ENCODE measurements at regions not wholly inside any gene's neighbourhood (a gene's known extent, or its start where the extent isn't known, plus 50 kb on each side); places are given as distances from the start of the nearest gene placed in this dataset.
A peak's percentile ranks its signal among the peaks of the same experiment; 100 is the strongest.
"Not testable (repeated sequence)": the region's sequence is repeated elsewhere in the genome, so short reads cannot be mapped to it uniquely, and the experiment has no call there.

DNA sequence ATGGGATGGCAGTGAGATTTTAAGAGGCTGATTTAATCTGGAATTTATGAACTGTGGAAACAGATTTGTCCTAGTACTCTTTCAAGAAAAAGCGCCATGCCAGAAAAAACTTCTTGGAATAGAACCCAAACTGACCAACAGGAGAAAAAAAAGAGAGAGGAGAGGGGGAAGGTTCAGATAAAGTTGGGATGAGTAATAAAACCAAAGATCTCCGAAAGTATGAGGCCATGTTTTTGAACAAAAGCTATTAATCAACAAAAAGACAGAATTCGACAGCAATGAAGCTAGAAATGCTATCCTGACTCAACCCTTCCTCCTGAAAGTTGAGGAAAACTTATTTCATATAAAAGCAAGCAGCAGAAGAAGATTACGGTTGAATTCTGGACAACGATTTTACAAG, 135.5 kb downstream of the CEMIP2 start:
- no peak for DNase-seq

DNA sequence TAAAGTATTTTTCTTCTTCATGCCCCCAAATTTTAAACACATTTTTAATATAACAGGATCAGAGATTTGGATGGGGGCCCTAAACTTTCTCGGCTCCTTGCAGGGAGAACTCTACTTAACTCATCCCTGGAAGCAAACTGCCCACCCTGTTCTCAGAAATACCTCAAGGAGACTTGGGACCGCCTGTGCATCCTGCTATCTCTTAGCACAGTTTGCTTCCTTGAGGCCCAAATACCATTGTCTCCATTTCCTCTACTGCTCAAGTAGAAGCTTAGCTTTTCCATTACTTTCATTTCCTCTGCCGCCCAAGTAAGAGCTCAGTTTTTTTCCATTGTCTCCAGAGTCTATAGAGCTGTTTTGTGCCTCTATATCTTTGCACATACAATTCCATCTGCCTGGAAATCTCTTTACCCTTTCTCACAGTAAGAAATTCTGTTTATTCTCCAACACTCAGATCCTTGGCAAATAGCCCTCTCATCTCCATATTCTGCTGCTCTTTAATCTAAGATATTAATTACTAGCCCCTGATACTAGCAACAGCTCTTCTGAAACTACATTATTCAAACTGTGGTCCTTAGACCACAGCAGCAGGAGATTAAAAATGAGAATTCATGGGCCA, 137.8 kb downstream of the CEMIP2 start:
- no peak for DNase-seq

DNA sequence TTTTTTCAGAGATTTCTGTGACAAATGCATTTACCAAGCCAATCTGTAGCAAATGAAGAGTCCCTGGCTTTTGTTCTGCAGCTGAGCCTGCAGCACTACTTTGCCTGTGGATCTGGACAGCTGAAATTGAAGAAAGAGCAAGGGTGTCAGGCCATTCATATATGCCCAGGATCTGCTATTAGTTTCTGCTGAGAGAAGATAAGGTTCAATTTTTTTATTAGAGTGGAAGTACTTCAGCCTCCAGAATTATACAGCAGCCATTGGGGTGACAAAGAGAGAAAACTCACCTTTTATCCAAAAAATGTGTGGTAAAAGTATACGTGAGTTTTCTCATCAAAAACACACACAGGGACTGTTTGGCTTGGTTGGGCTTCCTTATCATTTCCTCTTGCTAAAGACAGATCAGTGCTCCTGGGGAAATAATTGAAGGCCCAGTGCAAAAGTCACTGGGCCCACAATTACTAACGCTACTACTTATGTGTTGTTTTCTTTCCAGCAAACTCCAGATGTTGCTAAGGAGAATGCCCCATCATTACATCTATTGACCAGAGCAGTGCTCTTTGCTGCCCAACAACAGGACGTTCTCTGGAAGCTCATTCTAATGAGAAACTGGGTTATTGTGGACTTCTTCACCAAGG, 138.6 kb downstream of the CEMIP2 start:
- DNase-seq, result no peak

DNA sequence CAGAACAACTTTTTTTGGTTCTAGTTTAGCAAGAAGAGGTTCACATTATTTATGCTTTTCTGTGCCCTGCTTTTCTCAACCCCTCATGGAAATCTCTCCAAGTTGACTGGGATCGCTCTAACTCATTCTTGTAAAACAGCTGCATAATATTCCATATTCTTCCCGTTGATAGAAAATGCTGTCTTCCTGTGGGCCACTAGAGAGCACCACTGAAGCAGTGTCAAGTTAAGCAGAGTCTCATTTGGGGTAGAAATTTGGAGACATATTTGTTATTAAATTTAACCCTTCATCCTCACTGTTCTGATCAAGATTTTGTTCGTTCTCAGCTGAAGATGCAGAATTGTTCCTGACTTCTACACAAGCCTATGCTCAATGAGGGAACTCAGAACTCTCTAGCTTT, 140.1 kb downstream of the CEMIP2 start:
- DNase-seq, result no peak

DNA sequence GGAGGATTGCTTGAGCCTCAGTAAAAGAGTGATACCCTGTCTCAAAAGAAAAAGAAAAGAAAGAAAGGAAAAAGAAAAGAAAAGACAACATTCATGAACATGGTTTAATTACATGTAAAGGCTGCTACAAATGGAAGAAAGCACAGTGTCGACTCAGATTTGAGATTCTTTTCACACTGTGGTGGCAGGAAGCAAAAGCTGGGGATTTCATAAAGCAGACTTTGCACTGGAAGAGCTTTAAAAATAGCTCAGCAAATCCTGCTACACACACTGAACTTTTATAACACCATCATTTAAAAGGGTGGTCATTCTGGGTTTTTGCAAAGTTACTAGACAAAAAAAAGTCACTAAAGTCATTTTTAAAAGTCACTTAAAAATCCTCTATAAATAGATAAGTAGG, 140.8 kb downstream of the CEMIP2 start:
- DNase-seq, result no peak

DNA sequence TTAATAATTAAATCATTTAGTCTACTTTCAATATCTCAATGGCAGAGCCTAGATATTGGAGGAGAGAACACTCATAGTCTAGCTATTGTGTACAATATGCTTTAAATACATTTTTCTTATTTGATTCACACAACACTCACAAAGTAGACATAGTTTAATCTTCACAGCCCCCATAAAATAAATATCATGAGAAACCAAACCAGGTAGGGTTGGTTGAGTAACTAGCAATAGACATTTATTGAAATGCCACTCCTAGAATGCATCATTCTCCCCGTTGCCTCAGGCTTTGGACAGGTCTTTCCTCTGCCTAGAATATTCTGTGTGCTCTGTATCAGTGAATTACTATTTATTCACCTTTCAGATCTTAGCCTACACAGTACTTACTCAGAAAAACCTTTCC, 141.9 kb downstream of the CEMIP2 start:
- DNase-seq, result no peak

DNA sequence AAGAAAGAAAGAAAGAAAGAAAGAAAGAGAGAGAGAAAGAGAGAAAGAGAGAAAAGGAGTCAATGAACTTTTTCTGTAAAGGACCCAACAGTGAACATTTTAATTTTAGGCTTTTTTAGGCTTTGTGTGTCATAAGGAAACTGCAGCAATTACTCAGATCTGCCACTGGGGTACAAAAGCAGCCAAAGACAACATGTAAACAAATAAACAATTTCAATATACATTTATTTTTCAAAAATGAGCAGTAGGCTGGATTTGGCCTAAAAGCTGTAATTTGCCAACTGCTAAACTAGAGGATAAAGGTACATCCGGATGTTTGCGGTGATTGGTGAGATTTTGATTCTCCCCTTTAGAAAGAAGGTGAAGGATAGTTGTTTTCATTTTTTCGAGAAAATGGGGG, 143.6 kb downstream of the CEMIP2 start:
- no peak for DNase-seq

DNA sequence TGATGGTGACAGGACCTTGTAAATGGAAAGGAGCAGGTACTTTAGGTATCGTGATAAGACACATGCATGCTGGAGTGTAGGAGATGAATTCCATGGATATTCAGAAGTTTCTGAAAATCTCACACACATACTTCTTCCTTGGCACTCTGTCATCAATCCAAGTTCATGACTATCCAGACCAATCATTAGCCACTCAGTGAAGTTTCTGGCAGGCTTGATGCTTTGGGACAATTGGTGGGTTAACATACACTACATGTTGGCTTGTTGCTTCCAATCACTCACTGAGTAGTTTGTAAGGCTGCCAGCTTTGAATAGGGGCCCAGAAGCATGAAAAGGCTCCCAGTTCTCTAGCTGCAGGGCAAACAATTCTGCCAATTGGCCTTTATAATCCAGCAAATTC, 147.6 kb downstream of the CEMIP2 start:
- no peak for DNase-seq

DNA sequence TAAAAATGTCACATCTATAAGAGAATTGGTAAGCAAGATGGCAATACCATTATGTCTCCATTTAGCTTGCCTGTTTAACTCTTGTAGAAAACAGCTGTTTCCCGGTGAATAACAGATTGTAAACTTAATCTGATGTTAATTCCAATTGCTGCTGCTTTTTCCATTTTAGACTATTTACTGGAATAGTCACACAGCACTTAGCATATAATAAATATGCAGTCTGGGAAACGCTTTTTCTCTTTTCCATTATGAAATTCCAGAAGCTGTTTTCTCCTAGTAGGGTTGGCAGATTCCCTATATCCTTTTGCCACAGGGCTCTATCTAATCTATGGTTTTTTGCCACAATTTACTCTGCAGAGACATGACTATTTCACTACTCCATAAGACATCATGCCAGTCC, 148.0 kb downstream of the CEMIP2 start:
- DNase-seq, result no peak

DNA sequence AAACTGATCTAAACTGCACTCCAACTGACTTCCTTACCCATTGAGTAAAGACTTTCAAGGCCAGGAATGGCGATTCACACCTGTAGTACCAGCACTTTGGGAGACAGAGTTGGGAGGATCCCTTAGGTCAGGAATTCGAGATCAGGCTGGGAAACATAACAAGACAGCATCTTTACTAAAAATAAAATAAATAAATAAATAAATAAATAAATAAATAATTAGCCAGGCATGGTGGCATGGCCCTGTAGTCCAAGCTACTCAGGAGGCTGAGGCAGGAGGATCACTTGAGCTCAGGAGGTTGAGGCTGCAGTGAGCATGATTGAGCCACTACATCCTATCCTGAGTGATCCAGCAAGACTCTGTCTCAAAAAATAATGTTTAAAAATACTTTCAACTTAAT, 148.4 kb downstream of the CEMIP2 start:
- DNase-seq, result no peak

DNA sequence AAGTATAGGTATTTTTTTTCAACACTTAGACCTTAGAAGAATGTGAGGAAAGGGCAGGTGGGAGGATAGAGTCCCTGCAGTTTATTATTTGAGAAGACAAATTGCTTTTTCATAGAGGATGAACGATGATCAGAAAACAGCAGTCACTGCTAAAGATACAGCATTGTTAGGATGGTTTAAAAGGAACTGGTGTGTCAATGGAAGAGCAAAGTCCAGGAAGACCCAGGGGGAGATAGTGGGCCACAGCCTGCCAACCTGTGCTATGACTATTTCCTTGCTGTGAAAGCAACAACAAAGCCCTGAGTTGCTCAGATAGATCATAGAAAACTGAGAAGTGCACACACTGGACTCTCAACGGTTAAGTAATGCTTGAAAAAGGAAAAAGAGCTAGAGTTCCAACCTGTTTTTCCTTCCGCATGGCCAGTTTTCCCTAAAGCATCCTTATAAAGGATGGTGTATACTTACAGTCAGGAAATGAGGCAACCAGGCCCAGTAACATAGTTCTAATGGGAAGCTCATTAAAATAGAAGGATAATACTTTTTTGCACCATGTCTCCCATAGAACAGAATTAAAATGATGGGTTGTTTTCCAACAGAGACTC, 153.8 kb downstream of the CEMIP2 start:
- DNase-seq, result no peak

DNA sequence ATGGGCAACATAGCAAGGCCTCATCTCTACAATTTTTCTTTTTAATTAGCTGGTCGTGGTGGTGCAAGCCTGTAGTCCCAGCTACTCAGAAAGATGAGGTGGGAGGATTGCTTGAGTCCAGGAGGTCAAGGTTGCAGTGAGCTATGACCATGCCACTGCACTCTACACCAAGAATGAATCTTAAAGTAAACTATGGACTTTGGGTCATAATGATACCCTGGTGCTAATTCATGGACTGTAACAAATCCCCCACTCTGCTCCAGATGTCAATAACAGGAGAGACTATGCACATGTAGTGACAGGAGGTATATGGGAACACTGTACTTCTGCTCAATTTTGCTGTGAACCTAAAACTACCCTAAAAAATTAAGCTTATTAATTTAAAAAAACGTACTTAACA, 155.4 kb downstream of the CEMIP2 start:
- no peak for DNase-seq

DNA sequence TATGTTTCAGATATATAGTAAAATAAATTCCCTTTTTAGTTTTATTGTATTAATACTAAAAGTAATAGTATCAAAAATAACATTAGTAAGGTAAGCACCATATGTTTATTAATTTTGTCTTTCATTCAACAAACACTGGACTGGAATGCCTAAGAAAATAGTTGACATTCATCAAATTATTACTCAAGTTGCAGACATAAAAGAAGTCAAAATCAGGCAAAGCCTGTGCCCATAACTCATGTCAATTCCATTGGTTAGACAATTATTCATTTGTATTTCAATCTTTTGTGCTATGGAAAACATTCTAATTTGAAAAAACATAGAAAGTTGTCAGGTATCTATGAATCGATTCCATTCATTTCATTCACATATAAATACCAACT, 158.9 kb downstream of the CEMIP2 start:
- no peak for DNase-seq

DNA sequence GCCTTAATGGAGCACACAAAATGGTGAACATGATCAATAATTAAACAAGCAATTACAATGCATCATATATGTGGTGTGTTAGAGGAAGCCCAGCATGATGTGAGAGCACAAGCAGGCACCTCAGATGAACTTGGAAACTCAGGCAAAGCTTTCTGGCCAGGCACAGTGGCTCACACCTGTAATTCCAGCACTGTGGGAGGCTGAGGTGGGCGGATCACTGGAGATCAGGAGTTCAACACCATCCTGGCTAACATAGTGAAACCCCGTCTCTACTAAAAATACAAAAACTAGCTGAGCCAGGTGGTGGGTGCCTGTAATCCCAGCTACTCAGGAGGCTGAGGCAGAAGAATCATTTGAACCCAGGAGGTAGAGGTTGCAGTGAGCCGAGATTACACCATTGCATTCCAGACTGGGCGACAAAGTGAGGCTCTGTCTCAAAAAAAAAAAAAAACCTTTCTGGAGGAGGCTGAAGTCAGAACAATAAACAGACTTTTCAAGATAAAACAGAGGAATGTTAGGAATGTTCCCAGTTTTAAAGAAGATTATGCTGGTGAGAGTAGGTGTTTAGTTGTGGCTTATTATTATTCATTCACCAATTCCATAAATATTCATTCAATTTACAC, 159.4 kb downstream of the CEMIP2 start:
- DNase-seq, result peak; percentile 61

DNA sequence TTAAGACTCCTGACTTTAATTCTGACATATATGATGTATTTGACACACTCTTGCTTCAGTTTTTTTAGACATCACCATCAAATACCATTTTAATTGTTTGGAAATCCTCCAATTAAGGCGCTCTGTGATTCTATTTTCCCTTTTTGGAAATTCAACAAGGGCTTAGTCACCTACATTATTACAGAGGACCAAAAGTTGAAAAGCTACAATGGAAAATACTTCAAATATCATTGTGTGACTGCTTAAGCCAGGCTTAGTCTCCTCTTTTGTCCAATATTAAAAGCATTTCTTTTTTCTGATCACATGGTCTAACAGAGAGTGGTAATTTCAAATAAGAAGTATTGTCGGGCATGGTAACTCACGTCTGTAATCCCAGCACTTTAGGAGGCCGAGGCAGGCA, 160.3 kb downstream of the CEMIP2 start:
- no peak for DNase-seq

DNA sequence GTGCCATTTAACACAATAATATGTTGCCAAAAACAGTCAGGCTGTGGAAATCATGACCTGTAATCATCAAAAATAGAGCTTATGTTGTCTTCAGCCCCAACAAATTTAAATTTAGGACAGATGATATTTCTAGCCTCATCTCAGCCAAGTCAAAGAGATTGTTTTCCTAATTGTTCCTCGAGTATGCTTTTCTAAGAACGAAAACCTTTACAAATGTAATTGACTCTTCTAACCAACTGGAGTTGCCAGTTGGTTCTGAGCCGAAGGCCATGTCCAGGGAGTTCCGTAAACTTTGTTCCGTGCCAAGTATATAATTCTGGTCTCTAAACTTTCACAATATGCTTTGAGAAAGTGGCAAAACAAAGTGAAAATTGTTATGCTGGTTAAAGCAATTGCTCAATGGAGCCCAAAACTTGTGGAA, 160.8 kb downstream of the CEMIP2 start:
- DNase-seq, result no peak

DNA sequence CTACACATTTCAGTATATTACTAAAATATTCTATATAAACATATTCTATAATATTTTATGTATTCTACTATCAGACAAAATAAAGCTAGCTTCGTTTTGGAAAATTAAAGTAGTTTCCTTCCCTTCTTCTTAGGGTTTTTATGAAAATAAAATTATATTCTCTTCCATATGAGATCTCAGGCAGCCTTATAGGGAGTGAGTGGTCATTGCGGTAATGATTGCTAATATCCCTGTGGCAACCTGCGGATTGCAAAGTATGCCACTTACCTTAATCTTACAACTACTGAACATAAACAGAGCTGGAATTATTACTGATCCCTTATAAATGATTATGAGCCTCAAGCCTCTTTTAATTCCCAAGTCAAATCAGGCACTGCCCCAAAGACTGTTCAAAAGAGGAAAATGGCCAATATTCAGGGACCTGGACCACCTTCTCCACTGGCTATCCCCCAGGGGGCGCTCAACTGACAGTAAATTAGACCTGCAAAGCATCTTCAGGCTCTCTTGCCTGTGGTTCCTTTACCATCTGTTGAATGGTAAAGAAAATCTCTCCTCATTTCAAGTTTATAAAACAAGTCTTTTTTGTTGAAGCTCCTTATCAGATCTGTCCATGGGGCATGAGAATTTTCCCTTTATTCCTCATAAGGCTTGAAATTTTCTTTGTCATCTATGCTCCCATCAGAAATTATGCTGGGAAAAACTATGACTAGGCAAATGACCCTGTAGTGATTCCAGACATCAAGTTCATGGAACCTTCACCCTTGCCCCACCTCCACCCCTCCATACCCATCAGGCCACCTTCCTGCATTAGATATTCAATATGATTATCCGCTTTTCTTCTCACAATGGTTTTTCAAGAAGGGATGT, 163.9 kb downstream of the CEMIP2 start:
- DNase-seq, result peak; percentile 82

DNA sequence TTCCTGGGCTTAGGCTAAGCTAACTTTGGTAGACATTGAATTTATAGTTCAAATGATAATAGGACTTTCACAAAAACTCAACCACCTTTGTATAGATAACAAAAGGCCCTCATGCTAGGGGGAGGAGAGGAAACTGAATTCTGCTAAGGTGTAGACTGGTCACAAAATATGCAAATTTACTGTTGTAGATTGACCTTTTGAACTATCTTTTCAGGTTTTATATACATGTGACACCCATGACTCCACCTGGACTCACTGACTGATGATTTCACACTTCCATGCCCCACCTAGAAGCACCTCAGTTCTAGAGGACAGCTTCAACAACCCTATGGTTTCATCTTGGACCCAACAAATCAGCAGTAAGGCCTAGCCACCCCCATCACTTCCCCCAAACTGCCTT, 165.7 kb downstream of the CEMIP2 start:
- no peak for DNase-seq

DNA sequence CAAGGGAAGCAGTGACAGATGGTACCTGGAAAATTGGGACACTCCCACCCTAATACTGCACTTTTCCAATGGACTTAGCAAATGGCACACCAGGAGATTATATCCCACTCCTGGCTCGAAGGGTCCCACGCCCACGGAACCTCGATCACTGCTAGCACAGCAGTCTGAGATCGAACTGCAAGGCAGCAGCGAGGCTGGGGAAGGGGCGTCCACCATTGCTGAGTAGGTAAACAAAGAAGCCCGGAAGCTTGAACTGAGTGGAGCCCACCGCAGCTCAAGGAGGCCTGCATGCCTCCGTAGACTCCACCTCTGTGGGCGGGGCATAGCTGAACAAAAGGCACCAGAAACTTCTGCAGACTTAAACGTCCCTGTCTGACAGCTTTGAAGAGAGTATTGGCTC, 172.6 kb downstream of the CEMIP2 start:
- DNase-seq, result not testable (repeated sequence)

DNA sequence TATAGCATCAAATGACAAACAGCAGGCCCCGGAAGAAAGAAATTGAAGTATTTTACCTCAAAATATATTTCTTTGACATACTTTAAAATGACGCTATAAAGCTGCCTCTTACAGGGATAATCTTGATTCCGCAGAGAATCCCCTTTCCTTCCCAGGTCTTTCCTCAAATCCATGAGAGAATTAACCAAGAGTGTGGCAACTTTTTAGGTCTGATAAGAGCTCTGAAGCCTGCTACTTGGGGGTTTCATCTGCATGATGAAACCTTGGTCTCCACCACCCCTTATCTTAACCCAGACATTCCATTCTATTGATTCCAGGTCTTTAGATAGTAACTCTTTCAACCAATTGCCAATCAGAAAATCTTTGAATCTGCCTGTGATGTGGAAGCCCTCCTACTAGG, 173.8 kb downstream of the CEMIP2 start:
- no peak for DNase-seq

DNA sequence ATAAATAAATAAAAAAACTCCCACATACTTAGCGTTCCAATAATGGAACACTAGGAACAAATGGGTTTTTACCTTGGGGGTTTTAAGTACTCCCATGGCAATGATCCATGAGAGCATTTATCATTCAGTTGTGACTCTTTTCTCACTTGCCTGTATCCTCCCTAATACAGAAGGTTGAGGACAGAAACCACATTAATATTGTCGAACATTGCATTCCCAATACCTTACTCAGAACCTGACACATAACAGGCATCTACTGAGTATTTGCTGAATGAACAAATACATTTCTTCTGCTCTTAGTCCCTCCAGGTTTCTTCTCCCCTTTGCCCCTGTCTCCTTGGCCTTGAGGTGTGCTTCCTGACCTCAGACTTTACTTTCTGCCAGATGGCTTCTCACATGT, 175.9 kb downstream of the CEMIP2 start:
- no peak for DNase-seq

DNA sequence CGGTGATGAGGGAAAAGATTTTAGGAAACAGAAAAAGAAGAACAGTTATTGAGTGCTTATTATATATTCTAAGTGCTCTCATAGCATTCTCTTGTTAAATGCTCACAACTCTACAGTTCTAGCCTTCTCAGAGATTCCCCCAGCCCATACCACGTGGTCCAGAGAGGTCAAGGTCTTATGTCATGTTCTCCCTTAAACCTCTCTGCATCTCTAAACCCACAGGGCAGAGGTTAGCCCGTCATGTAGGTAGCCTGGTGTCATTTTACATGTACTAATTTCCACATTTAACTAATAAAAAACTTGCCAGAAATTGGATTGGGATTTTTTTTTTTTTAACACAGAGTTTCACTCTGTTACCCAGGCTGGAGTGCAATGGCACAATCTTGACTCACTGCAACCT, 178.0 kb downstream of the CEMIP2 start:
- DNase-seq, result no peak

DNA sequence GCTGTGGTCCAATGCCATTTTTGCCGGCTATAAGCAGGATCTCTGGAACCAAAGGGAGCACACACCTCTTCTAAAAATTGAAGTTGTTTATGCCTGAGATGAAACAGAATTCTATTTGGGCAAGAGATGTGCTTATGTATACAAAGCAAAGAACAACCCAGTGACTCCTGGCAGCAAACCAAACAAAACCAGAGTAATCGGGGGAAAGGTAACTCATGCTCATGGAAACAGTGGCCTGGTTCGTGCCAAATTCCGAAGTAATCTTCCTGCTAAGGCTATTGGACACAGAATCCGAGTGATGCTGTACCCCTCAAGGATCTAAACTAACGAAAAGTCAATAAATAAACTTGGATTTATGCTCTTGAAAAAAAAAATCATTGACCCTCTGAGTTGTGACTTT, 178.7 kb downstream of the CEMIP2 start:
- DNase-seq, result no peak
